Left lobe of liver (tissue), 2 donors: ENCODE measurements at regions not wholly inside any gene's neighbourhood (a gene's known extent, or its start where the extent isn't known, plus 50 kb on each side); places are given as distances from the start of the nearest gene placed in this dataset.
"Not testable (repeated sequence)": the region's sequence is repeated elsewhere in the genome, so short reads cannot be mapped to it uniquely, and the experiment has no call there.

Experiments
- ATAC-seq: fragments of 200-7000 bp; cut with Tn5 transposase; one replicate; pipeline ENCODE4 v1.9.1; 2020; ENCODE audit warnings: mild to moderate bottlenecking, moderate library complexity
- DNase-seq: peaks from one replicate; pipeline ENCODE4 v3.0.0-alpha.2; 2020; ENCODE audit warnings: low spot score
- donor health status: DM: no; HTN: no; CAD: no; lungs with moderate emphysema.
- donor health status: DM: no; HTN: yes; CAD: no.

DNA sequence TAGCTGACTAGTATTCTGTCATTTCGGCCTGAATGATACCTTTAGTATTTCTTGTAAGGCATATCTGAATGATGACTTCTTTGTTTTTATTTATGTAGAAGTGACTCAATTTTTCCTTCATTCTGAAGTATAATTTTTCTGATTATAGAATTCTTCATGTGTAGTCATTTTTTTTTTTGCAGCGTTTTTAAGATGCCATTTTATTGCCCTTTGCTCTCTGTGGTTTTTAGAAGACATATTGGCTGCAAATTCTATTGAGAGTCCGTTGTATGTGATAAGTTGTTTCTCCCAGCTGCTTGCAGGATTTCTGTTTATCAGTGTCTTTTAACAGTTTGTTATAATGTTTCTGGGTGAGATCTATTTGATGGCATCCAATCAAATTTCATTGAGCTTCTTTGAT is 1224.8 kb downstream of the JRKL start:
- DNase-seq, result no peak

DNA sequence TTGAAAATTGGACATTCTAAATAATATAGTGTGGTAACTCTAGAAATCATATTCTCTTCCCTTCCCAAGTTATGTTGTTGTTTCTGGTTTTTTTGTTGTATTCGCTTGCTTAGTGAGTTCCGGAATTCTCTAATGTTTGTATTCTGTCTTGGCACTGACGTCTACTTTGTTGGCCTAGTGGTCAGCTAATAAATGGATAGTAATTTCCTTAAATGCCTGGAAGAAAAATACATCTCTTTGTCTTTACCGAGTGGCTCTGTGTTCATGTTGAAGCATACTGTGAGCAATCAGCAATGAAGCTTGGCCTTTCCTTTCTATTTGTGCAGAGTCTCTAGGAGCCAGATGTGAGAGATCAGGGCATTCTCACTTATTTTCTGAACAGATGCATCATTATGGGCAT is 1225.7 kb downstream of the JRKL start:
- DNase-seq (no peak), ATAC-seq (no peak)

More for the DNA sequence above, 1224.8 kb downstream of the JRKL start:
- no peak for ATAC-seq

DNA sequence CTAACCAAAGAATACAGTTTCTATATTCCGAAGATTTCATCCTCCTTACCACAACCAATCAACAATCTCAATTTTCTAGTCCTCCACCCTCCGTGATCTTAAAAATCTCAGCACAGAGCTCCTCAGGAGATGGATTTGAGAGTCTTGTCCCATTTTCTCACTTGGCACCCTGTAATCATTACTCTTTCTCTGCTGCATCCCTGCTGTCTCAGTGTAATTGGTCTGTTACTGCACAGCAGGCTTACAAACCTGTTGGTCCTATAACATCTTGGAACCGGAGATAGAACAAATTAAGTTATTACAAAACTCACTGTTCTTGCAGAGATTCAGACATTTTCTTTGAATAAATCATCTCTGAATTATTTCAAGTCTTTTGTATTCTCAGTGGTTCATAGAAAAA is 1227.2 kb downstream of the JRKL start:
- ATAC-seq (no peak), DNase-seq (no peak)

GRCh38 chr11:97620007-97620406 is 1230.2 kb downstream of the JRKL start:
- ATAC-seq, result no peak
- no peak for DNase-seq

GRCh38 chr11:97621282-97621681 is 1231.5 kb downstream of the JRKL start:
- ATAC-seq (no peak), DNase-seq (no peak)

- ATAC-seq (no peak), DNase-seq (no peak)
Measured at GRCh38 chr11:97622795-97623194, 1233.0 kb downstream of the JRKL start.

DNA sequence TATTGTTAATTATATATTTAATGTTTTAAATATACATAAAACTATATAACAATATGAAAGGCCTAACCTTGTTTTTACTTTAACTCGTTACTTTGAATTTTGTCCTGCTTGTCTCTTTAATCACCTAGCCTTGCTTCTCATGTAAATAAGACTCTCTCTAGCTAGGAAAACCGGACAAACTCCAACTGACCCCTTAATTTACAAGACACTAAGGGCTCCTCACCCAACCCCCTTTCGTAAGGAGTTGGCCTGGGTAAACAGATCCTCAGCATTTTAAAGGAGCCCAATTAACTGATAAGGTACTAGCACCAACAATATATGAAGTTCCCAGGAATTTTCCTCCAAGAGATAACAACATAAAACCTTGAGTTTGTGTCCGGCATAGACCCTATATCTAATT is 1246.9 kb downstream of the JRKL start:
- ATAC-seq, DNase-seq: not testable (repeated sequence)

- ATAC-seq (no peak), DNase-seq (no peak)
Measured at GRCh38 chr11:97637701-97638100, 1247.9 kb downstream of the JRKL start.

- ATAC-seq (no peak), DNase-seq (no peak)
Measured at GRCh38 chr11:97638641-97639224, 1248.9 kb downstream of the JRKL start.

DNA sequence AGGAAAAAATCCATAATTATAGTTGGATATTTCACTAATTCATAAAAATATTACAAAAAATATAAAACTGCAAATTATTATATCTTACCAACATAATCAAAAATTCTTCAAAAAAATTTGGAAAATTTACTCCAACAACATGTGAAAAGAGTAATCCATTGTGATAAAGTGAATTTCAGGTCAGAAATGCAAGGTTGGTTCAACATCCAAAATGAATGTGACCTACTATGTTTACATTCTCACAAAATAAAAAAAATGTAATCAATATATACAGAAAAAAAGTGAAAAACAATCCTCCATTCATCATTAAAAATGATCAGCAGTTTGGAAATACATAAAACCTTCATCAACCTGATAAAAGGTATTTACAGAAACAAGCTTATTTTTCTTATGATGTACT is 1252.2 kb downstream of the JRKL start:
- ATAC-seq (no peak), DNase-seq (no peak)

GRCh38 chr11:97645736-97646135 is 1255.9 kb downstream of the JRKL start:
- DNase-seq (no peak), ATAC-seq (no peak)

DNA sequence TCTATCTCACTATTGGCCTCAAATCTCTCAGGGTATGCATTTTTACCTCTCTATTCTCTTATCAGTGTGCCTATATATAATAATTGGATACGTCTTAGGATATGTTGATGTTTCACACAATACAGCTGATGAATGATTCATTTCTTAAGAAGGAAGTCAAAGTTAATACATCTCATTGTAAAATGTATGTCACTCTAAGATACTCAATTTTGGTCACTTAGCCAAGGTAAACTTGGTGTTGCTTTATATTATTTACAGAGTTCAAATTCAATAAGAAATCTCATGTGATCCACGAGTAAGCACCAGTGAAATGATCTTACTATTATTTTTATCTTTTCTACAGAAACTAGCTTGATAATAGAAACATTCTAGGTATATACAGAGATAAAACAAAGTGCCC is 1266.5 kb downstream of the JRKL start:
- ATAC-seq, result no peak
- no peak for DNase-seq

GRCh38 chr11:97657852-97658251 is 1268.0 kb downstream of the JRKL start:
- no peak for DNase-seq
- no peak for ATAC-seq

GRCh38 chr11:97667057-97667456 is 1277.2 kb downstream of the JRKL start:
- DNase-seq, result no peak
- ATAC-seq, result no peak

DNA sequence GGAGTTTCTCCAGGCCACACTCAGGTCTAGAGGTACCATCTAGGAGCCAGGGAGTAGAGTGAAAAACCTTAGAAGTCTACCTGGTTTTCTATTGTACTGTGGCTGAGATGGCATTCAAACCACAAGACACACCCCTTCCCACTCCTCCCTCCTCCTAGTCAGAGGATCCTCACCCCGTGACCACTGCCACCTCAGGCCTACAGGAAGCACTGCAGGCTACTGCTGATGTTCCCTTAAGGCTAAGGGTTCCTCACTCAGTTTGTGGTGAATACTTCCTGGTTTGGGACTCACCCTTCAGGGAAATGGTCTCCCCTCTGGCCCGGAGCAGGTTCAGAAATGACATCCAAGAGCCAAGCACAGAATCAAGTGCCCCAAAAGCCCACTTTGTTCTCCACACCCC is 1293.9 kb downstream of the JRKL start:
- ATAC-seq, result no peak
- no peak for DNase-seq

DNA sequence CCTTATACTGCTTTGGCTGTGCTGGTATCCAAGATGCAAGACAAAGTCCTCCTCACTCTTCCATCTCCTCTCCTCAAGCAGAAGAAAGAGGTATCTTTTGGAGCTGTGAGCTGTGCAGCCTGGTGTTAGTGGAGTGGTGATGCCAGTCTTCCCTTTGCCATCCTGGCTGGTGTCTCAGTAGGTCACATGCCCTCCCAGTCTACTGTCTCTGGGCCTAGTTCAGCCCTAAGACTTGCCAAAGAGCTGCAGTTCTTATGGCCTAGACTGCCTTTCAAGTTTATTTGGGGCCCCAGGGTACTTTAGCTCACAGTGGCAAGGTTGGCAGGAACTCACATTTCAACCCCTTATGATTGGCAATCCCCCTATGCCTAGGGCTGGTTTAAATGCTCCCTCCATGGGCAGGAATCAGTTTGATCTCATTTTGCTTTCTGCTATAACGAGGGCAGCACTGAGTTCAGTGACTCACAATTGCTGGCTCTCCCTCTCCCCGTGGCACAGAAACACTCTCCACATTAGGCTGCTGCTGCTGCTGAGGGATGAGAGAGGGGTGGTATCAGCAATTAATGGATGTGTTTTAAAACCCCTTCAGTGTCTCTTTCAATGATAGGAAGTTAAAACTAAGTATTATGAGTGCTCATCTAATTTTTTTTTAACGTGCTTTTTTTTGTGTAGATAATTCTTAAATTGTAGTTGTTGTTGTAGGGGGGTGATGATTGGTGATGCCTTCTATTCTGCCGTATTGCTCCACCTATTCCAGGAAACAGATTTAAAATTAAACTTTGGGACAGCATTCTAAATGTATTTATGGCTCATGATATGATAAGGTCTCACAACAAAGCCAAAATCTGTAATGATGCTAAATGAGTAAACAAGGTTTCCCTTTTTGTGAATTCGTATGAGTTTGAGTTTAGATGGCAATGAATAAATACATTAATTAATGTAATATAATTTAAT is 1295.0 kb downstream of the JRKL start:
- no peak for ATAC-seq

GRCh38 chr11:97685695-97686094 is 1295.9 kb downstream of the JRKL start:
- ATAC-seq (no peak), DNase-seq (no peak)

More for the DNA sequence above, 1295.0 kb downstream of the JRKL start:
- no peak for DNase-seq

DNA sequence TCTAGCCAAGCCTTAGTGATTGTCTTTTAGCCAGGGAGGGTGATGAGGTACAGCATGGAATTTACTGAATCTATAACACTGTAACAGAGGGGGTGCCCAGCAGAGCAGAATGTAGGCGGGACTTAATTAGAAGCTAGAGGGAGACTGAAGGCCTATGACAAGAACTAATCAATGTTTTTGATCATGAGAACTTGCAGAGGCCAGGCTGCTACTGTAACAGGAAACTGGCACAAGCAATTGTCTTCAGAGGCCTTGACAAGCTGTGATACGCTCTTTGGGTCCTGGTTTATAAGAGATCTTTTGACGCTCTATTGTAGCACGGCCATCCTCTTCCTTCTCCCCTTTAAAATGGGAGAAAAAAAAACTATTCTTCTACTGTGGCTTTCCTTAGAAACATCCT is 1297.3 kb downstream of the JRKL start:
- ATAC-seq, result no peak

GRCh38 chr11:97691061-97691460 is 1301.2 kb downstream of the JRKL start:
- ATAC-seq (no peak), DNase-seq (no peak)

More for the DNA sequence above, 1297.3 kb downstream of the JRKL start:
- no peak for DNase-seq

DNA sequence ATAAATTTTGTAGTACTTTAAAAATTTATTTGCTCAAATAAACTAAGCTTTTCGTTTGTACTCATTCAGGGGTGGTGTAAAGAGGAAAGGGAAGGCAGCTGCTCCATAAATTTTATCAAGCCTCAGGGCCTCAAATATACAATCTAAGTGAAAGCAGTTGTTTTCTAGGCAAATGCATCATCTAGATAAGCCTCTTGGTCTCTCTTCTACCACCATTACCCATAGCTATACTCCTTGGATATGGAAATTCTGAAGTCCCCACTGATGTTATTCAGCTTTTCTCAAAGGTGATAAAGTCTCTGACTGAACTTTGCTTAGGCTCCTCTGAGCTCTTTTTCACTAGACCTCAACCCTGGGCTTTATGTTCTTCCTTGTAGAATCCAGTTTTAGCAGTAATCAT is 1313.1 kb downstream of the JRKL start:
- ATAC-seq (no peak), DNase-seq (no peak)

DNA sequence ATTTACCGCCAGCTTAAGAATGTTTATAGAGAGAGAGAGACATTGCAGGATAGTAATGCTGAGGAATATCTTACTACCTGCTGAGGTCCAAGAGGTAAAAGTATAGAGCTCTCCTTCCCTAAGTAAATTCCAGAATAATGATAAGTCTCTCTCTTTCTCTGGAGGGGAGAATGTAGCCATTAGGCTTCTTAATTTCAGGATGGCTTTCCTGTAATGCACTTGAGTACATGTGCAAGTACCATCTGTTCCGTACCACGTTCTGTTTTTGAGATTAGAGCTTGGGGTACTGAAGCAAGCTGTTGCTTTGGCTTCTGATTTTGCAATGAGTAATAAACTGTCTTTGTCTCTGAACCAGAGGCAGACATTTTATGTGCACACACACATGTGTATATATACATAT is 1314.0 kb downstream of the JRKL start:
- ATAC-seq, result no peak
- DNase-seq, result no peak

DNA sequence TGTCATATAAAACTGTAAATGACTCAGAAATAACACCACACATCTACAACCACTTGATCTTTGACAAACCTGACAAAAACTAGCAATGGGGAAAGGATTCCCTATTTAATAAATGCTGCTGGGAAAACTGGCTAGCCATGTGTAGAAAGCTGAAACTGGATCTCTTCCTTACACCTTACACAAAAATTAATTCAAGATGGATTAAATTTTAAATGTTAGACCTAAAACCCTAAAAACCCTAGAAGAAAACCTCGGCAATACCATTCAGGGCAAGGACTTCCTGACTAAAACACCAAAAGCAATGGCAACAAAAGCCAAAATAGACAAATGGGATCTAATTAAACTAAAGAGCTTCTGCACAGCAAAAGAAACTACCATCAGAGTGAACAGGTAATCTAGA is 1315.3 kb upstream of the CNTN5 start:
- not testable (repeated sequence) for DNase-seq, ATAC-seq
